ENCODE measurements at regions not wholly inside any gene's neighbourhood (a gene's known extent, or its start where the extent isn't known, plus 50 kb on each side); places are given as distances from the start of the nearest gene placed in this dataset.

GRCh38 chr11:119481667-119482400 is 58.9 kb upstream of the THY1 start:
- H3K27ac Mint-ChIP-seq (ENCODE audit: low read depth, unreplicated experiment) = no peak overlapping the region
- CTCF ChIA-PET = interaction anchor here (0.6 to 2.8 kb wide), 7 partner anchors 53 to 627 kb away, joined by 3 to 12 read pairs (median 3); no protein-coding TSS in a partner anchor
- H3K4me1 Mint-ChIP-seq (ENCODE audit: insufficient read depth, unreplicated experiment) = peaks cover 6% of the 10 kb centered on the region
- no peak for DNase-seq (ENCODE audit: unreplicated experiment)
- no peak overlapping the region for H3K4me3 Mint-ChIP-seq (ENCODE audit: unreplicated experiment)
- POLR2A ChIA-PET = no interaction called here
- no peaks in the 10 kb centered on the region for H3K36me3 Mint-ChIP-seq (ENCODE audit: insufficient read depth, unreplicated experiment)
- no TSS peak for BruUV-seq (replicated peaks)
- no peaks in the 10 kb centered on the region for H3K9me3 Mint-ChIP-seq (ENCODE audit: unreplicated experiment)
- peaks cover 16% of the 10 kb centered on the region for H3K27me3 Mint-ChIP-seq (ENCODE audit: insufficient read depth, unreplicated experiment)
- TF ChIP-seq CTCF (IDR thresholded peaks at IDR 0.05; ENCODE audit: unreplicated experiment) = no peak
- intact Hi-C loops (cut with micrococcal nuclease) = loop anchor here (1.0 to 5.0 kb wide), 6 partner anchors 52 to 626 kb away; partner anchors contain the start of gene NECTIN1

- H3K27me3 Mint-ChIP-seq (ENCODE audit: insufficient read depth, unreplicated experiment) = peaks cover 14% of the 10 kb centered on the region
- no peaks in the 10 kb centered on the region for H3K36me3 Mint-ChIP-seq (ENCODE audit: insufficient read depth, unreplicated experiment)
- H3K27ac Mint-ChIP-seq (ENCODE audit: low read depth, unreplicated experiment) = peak overlapping the region; percentile 27
- peak; percentile 80 for DNase-seq (ENCODE audit: unreplicated experiment)
- no peak overlapping the region for H3K4me3 Mint-ChIP-seq (ENCODE audit: unreplicated experiment)
- intact Hi-C loops (cut with micrococcal nuclease) = loop anchor here (1.0 to 5.0 kb wide), 6 partner anchors 53 to 627 kb away; partner anchors contain the start of gene NECTIN1
- ChIA-PET CTCF (interaction anchor here (0.7 to 2.8 kb wide), 18 partner anchors 29 to 655 kb away, joined by 3 to 12 read pairs (median 4); partner anchors contain the start of genes NECTIN1 and USP2), POLR2A (interaction anchor here (0.8 kb wide), 1 partner anchor 627 kb away, joined by 4 read pairs; no protein-coding TSS in a partner anchor)
- peaks cover 7% of the 10 kb centered on the region for H3K4me1 Mint-ChIP-seq (ENCODE audit: insufficient read depth, unreplicated experiment)
- no TSS peak for BruUV-seq (replicated peaks)
- TF ChIP-seq CTCF (IDR thresholded peaks at IDR 0.05; ENCODE audit: unreplicated experiment) = peak; percentile 98
- H3K9me3 Mint-ChIP-seq (ENCODE audit: unreplicated experiment) = no peaks in the 10 kb centered on the region
Observed at GRCh38 chr11:119481021-119481666, 58.2 kb upstream of the THY1 start.

GRCh38 chr11:119480380-119481020 is 57.5 kb upstream of the THY1 start:
- ChIA-PET POLR2A (interaction anchor here (0.8 kb wide), 1 partner anchor 627 kb away, joined by 4 read pairs; no protein-coding TSS in a partner anchor), CTCF (interaction anchor here (0.6 to 2.1 kb wide), 27 partner anchors 9 to 656 kb away, joined by 3 to 12 read pairs (median 3); partner anchors contain the start of genes NECTIN1 and USP2)
- Mint-ChIP-seq H3K9me3 (ENCODE audit: unreplicated experiment) (no peaks in the 10 kb centered on the region), H3K4me1 (ENCODE audit: insufficient read depth, unreplicated experiment) (peaks cover 11% of the 10 kb centered on the region), H3K36me3 (ENCODE audit: insufficient read depth, unreplicated experiment) (no peaks in the 10 kb centered on the region), H3K4me3 (ENCODE audit: unreplicated experiment) (no peak overlapping the region), H3K27me3 (ENCODE audit: insufficient read depth, unreplicated experiment) (peaks cover 14% of the 10 kb centered on the region), H3K27ac (ENCODE audit: low read depth, unreplicated experiment) (no peak overlapping the region)
- intact Hi-C loops (cut with micrococcal nuclease) = loop anchor here (1.0 to 5.0 kb wide), 6 partner anchors 54 to 628 kb away; partner anchors contain the start of gene NECTIN1
- no peak for DNase-seq (ENCODE audit: unreplicated experiment)
- no peak for TF ChIP-seq CTCF (IDR thresholded peaks at IDR 0.05; ENCODE audit: unreplicated experiment)
- no TSS peak for BruUV-seq (replicated peaks)

Data from MCF 10A (cell line).